Lung (tissue), 11 donors: ENCODE measurements at regions not wholly inside any gene's neighbourhood (a gene's known extent, or its start where the extent isn't known, plus 50 kb on each side); places are given as distances from the start of the nearest gene placed in this dataset.
A peak's percentile ranks its signal among the peaks of the same experiment; 100 is the strongest.

Experiments used
- ATAC-seq: fragments of 200-7000 bp; cut with Tn5 transposase; one replicate; pipeline ENCODE4 v1.9.1; 2020; ENCODE audit warnings: moderate number of reproducible peaks; ENCODE audit not compliant: insufficient read depth, low FRiP score
- DNase-seq, 3 donors: peaks; one replicate each; pipeline ENCODE4 v3.0.0-alpha.2; 2013 to 2017
- H3K27ac ChIP-seq, 2 donors: one replicate each; pipeline ENCODE4 v1.5.1; 2013; ENCODE audit warnings: mild to moderate bottlenecking in 2 of 2, moderate library complexity in 2 of 2, control low read depth in 1 of 2, inconsistent platforms in 1 of 2, low read depth in 1 of 2, low read length in 1 of 2
- H3K27me3 ChIP-seq, 3 donors: one replicate each; pipeline ENCODE4 v1.5.1; 2013; ENCODE audit warnings: low read length in 2 of 3; ENCODE audit not compliant: control insufficient read depth in 3 of 3, insufficient read depth in 3 of 3
- H3K36me3 ChIP-seq, 4 donors: one replicate each; pipeline ENCODE4 v1.5.1; 2013; ENCODE audit warnings: low read length in 4 of 4, mild to moderate bottlenecking in 1 of 4, moderate library complexity in 1 of 4; ENCODE audit not compliant: control insufficient read depth in 4 of 4, insufficient read depth in 4 of 4
- H3K4me1 ChIP-seq, 5 donors: one replicate each; pipeline ENCODE4 v1.5.1; 2013; ENCODE audit warnings: low read length in 5 of 5, mild to moderate bottlenecking in 2 of 5, moderate library complexity in 1 of 5; ENCODE audit not compliant: control insufficient read depth in 5 of 5, insufficient read depth in 5 of 5
- H3K4me3 ChIP-seq: one replicate; pipeline ENCODE4 v1.5.1; 2013; ENCODE audit warnings: mild to moderate bottlenecking, control low read depth, moderate library complexity
- H3K9ac ChIP-seq, 2 donors: one replicate each; pipeline ENCODE4 v1.5.1; 2013; ENCODE audit warnings: low read length in 2 of 2, control low read depth in 1 of 2; ENCODE audit not compliant: insufficient read depth in 1 of 2
- H3K9me3 ChIP-seq, 4 donors: one replicate each; pipeline ENCODE4 v1.5.1; 2013; ENCODE audit warnings: low read length in 3 of 4, mild to moderate bottlenecking in 1 of 4, moderate library complexity in 1 of 4; ENCODE audit not compliant: control insufficient read depth in 4 of 4, insufficient read depth in 3 of 4
- CTCF ChIP-seq: IDR thresholded peaks from 2 replicates; pipeline ENCODE4 v1.5.1; 2012; ENCODE audit warnings: mild to moderate bottlenecking; ENCODE audit errors: control extremely low read depth, extremely low read depth
- WGBS, 2 donors: extraction: QIAGEN DNeasy Blood & Tissue Kit; methylation state at CpG; one replicate each; pipeline ENCODE4 v1.1.7; 2013; 5-methylcytosine and 5-hydroxymethylcytosine counted together
- donor health status: control.
- donor health status: control.
- donor health status: Bipolar disorder and iron deficiency.
- donor health status: healthy.
- donor health status: DM: yes; HTN: yes; CAD: no.

GRCh38 chr9:18362901-18363685 is 110.9 kb upstream of the ADAMTSL1 start:
- H3K4me3 ChIP-seq = no peak overlapping the region
- 45 to 54% methylated on average over 3 of the region's 3 CpGs for WGBS, 2 donors
- no peak for TF ChIP-seq CTCF
- peaks cover 0 to 39% (median 10%) of the 10 kb centered on the region in 5 donors for H3K4me1 ChIP-seq
- DNase-seq (peak; percentile 16 to 88 (median 83)), ATAC-seq (no peak)
- no peak overlapping the region for H3K27ac ChIP-seq
- H3K27me3 ChIP-seq = no peaks in the 10 kb centered on the region
- no peaks in the 10 kb centered on the region for H3K36me3 ChIP-seq
- H3K9me3 ChIP-seq = no peaks in the 10 kb centered on the region
- no peak overlapping the region for H3K9ac ChIP-seq

- no peaks in the 10 kb centered on the region for H3K36me3 ChIP-seq
- no peak for ATAC-seq
- TF ChIP-seq CTCF = no peak
- H3K27ac ChIP-seq = no peak overlapping the region
- DNase-seq = no peak
- 91 to 93% methylated on average over 6 of the region's 6 CpGs for WGBS, 2 donors
- H3K9ac ChIP-seq = no peak overlapping the region
- no peaks in the 10 kb centered on the region for H3K27me3 ChIP-seq
- H3K4me3 ChIP-seq = no peak overlapping the region
- peaks cover 0 to 30% (median 10%) of the 10 kb centered on the region in 5 donors for H3K4me1 ChIP-seq
- H3K9me3 ChIP-seq = no peaks in the 10 kb centered on the region
These were observed 108.3 kb upstream of the ADAMTSL1 start for GRCh38 chr9:18365651-18366050.

GRCh38 chr9:18366184-18366583 is 107.8 kb upstream of the ADAMTSL1 start:
- DNase-seq (no peak), ATAC-seq (no peak)
- Histone ChIP-seq H3K4me3 (no peak overlapping the region), H3K27ac (no peak overlapping the region), H3K4me1 (peaks cover 0 to 25% (median 10%) of the 10 kb centered on the region in 5 donors), H3K9me3 (no peaks in the 10 kb centered on the region), H3K27me3 (no peaks in the 10 kb centered on the region), H3K9ac (no peak overlapping the region), H3K36me3 (no peaks in the 10 kb centered on the region)
- no peak for TF ChIP-seq CTCF
- 70 to 71% methylated on average over 3 of the region's 3 CpGs for WGBS, 2 donors

DNA sequence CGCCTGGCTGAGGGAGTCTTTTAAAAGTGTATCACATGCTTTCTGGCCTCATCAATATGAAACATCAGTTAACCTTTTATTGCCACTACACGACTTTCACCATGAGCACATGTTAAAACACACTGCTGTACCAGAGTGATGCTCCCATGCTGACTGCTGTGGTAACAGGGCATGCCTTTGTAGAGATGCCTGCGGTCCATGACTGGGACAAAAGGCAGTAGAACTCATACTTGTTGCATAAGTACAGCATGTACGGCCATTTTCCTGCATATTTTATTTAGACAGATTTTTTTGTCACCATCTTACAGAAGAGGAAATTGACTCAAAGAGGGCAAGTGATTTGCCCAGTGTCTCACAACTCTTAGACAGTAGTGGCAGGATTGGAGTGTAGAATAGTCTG is 105.7 kb upstream of the ADAMTSL1 start:
- H3K4me3 ChIP-seq = no peak overlapping the region
- no peaks in the 10 kb centered on the region for H3K27me3 ChIP-seq
- DNase-seq (no peak), ATAC-seq (no peak)
- no peak for TF ChIP-seq CTCF
- no peaks in the 10 kb centered on the region for H3K9me3 ChIP-seq
- H3K9ac ChIP-seq = no peak overlapping the region
- peaks cover 0 to 6% (median 3%) of the 10 kb centered on the region in 5 donors for H3K4me1 ChIP-seq
- no peaks in the 10 kb centered on the region for H3K36me3 ChIP-seq
- 89 to 90% methylated on average over 4 of the region's 4 CpGs for WGBS, 2 donors
- H3K27ac ChIP-seq = no peak overlapping the region
